T-helper 2 cell treated with Interferon-gamma antibody and Interleukin-4, amounts not matched to agents 5 μg/mL and 100 μg/mL, for 36 hours (primary cell): ENCODE measurements at regions not wholly inside any gene's neighbourhood (a gene's known extent, or its start where the extent isn't known, plus 50 kb on each side); places are given as distances from the start of the nearest gene placed in this dataset.

Experiments
- DNase-seq: peaks from one replicate; pipeline ENCODE4 v3.0.0; 2021; ENCODE audit warnings: low spot score
- H3K27ac Mint-ChIP-seq: one replicate; pipeline ENCODE4 v1.8.0; 2021; ENCODE audit warnings: mild to moderate bottlenecking, mixed read lengths
- H3K27me3 Mint-ChIP-seq: one replicate; pipeline ENCODE4 v1.8.0; 2021; ENCODE audit warnings: low read depth, mixed read lengths
- H3K36me3 Mint-ChIP-seq: one replicate; pipeline ENCODE4 v1.8.0; 2021; ENCODE audit warnings: low read depth, mixed read lengths
- H3K4me1 Mint-ChIP-seq: one replicate; pipeline ENCODE4 v1.8.0; 2021; ENCODE audit warnings: low read depth, mixed read lengths
- H3K4me3 Mint-ChIP-seq: one replicate; pipeline ENCODE4 v1.8.0; 2022; ENCODE audit warnings: mild to moderate bottlenecking, moderate library complexity, mixed read lengths
- H3K9me3 Mint-ChIP-seq: one replicate; pipeline ENCODE4 v1.8.0; 2021; ENCODE audit warnings: mixed read lengths

DNA sequence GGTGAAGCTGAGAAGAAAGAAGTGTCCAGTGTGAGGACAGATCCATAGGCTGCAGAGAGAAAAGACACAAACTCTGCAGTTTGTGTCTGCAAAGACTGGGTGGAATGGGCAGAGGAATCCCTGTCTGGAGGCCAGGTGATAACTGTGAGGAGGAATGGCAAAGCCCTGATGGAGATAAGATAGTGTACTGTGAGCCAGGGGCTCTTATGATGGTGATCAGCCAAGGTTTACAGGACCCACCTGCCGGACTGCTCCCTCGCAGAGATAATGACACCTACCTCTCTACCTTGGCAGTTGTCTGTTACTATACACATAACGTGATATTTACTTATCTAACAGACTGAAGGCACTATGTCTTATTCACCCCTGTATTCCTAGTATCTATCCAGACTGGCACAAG lies 92.6 kb upstream of the ASIC2 start:
- no peaks in the 10 kb centered on the region for H3K27me3 Mint-ChIP-seq
- DNase-seq: no peak
- no peaks in the 10 kb centered on the region for H3K36me3 Mint-ChIP-seq
- H3K4me1 Mint-ChIP-seq: no peaks in the 10 kb centered on the region
- H3K9me3 Mint-ChIP-seq: no peaks in the 10 kb centered on the region
- no peak overlapping the region for H3K27ac Mint-ChIP-seq
- no peak overlapping the region for H3K4me3 Mint-ChIP-seq

DNA sequence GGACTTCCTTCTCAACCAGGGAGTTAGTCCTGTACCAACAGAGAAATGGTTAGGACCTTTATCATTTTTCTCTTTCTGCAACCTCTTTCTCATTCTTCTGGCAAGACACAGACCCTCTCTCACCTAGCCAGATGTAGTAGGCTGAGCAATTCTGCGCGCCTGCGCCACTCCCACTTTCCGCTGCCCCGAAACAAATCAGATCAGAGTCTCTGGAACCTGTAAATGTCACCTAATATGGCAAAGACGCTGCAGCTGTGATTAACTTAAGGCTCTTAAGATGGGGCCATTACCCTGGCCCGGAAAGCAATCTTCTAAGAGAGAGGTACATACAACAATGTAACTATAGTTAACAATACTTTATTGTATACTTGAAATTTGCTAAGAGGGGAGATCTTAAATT lies 94.3 kb upstream of the ASIC2 start:
- Mint-ChIP-seq H3K36me3 (no peaks in the 10 kb centered on the region), H3K4me3 (no peak overlapping the region)

DNA sequence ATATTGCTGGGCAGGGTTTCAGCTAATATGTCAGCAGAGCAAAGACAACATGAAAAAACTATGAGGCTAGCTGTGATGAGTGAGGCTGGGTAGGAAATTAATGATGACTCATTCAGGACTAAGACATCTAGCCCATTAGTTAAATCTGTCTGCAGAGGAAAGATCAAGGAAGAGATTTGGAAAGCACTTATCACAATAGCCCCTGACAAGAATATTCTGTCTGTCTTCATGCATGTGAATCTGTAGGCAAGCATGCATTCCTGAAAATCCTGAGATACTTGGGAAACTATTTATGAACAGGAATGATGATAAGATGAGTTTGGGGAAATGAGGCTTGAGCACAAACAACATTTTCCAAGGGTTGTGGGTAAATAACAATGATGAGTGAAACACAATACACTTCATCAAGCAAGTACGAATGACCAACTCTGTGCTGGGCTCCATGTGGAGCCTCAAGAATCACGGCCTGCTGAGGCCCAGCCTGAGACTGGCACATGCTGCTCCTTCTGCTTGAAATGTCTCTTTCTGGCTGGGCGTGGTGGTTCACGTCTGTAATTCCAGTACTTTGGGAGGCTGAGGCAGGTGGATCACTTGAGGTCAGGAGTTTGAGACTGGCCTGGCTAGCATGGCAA lies 96.5 kb upstream of the ASIC2 start:
- H3K9me3 Mint-ChIP-seq: no peaks in the 10 kb centered on the region
- no peak overlapping the region for H3K4me3 Mint-ChIP-seq
- no peaks in the 10 kb centered on the region for H3K4me1 Mint-ChIP-seq
- H3K36me3 Mint-ChIP-seq: no peaks in the 10 kb centered on the region
- H3K27ac Mint-ChIP-seq: no peak overlapping the region
- DNase-seq: no peak
- H3K27me3 Mint-ChIP-seq: no peaks in the 10 kb centered on the region

More for the DNA sequence above, 94.3 kb upstream of the ASIC2 start:
- no peak overlapping the region for H3K27ac Mint-ChIP-seq
- no peaks in the 10 kb centered on the region for H3K9me3 Mint-ChIP-seq
- no peaks in the 10 kb centered on the region for H3K27me3 Mint-ChIP-seq
- no peak for DNase-seq
- no peaks in the 10 kb centered on the region for H3K4me1 Mint-ChIP-seq

GRCh38 chr17:33390479-33391176 lies 97.5 kb upstream of the ASIC2 start:
- no peak for DNase-seq
- Mint-ChIP-seq H3K4me3 (no peak overlapping the region), H3K27me3 (no peaks in the 10 kb centered on the region), H3K27ac (no peak overlapping the region), H3K9me3 (no peaks in the 10 kb centered on the region), H3K36me3 (no peaks in the 10 kb centered on the region), H3K4me1 (no peaks in the 10 kb centered on the region)

- Mint-ChIP-seq H3K36me3 (no peaks in the 10 kb centered on the region), H3K9me3 (no peaks in the 10 kb centered on the region), H3K27me3 (no peaks in the 10 kb centered on the region), H3K4me1 (no peaks in the 10 kb centered on the region), H3K27ac (no peak overlapping the region), H3K4me3 (no peak overlapping the region)
- no peak for DNase-seq
These were observed 103.7 kb upstream of the ASIC2 start for GRCh38 chr17:33396818-33397217.

DNA sequence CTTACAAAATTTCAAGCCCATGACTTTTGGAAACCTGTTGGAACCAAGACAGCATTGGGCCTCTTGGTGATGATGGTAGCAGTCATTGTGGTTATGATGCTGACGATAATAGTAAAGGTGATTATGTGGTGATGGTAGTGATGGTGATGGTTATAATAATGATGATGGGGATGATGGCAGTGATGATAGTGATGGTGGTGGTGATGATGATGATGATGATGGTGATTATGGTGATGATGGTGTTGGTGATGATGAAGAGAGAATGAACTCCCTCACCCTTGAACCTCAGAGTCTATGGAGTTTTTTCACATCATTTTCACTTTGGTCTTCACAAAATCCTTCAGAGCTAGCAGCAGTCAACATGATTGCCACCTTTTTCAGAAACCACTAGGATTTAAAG lies 105.3 kb upstream of the ASIC2 start:
- Mint-ChIP-seq H3K27me3 (no peaks in the 10 kb centered on the region), H3K36me3 (no peaks in the 10 kb centered on the region), H3K4me1 (no peaks in the 10 kb centered on the region), H3K9me3 (no peaks in the 10 kb centered on the region), H3K27ac (no peak overlapping the region), H3K4me3 (no peak overlapping the region)
- no peak for DNase-seq

DNA sequence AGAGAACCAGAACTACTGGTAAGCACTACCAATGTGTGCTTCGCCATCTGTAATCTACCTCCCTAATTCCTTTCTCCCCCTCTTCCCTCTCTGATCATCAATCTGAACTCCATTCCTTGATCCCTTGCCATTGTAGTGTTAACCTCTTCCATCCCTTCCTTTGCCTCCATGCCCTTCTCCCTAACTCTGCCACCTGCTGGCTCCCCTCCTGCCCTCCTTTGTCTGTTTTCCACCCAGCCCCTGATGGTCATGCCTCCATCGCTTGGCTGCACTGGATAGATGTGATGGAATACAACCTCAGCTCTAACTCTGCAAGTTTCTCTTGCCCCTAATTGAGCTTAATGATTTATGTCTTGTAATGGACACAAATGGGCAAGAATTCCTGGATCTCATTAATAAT lies 108.2 kb upstream of the ASIC2 start:
- no peaks in the 10 kb centered on the region for H3K4me1 Mint-ChIP-seq
- no peaks in the 10 kb centered on the region for H3K27me3 Mint-ChIP-seq
- H3K36me3 Mint-ChIP-seq: no peaks in the 10 kb centered on the region
- no peak for DNase-seq
- H3K27ac Mint-ChIP-seq: no peak overlapping the region
- no peak overlapping the region for H3K4me3 Mint-ChIP-seq
- no peaks in the 10 kb centered on the region for H3K9me3 Mint-ChIP-seq

GRCh38 chr17:33403194-33403593 lies 110.1 kb upstream of the ASIC2 start:
- Mint-ChIP-seq H3K9me3 (no peaks in the 10 kb centered on the region), H3K27me3 (no peaks in the 10 kb centered on the region), H3K4me3 (no peak overlapping the region), H3K4me1 (no peaks in the 10 kb centered on the region), H3K27ac (no peak overlapping the region), H3K36me3 (no peaks in the 10 kb centered on the region)
- DNase-seq: no peak

DNA sequence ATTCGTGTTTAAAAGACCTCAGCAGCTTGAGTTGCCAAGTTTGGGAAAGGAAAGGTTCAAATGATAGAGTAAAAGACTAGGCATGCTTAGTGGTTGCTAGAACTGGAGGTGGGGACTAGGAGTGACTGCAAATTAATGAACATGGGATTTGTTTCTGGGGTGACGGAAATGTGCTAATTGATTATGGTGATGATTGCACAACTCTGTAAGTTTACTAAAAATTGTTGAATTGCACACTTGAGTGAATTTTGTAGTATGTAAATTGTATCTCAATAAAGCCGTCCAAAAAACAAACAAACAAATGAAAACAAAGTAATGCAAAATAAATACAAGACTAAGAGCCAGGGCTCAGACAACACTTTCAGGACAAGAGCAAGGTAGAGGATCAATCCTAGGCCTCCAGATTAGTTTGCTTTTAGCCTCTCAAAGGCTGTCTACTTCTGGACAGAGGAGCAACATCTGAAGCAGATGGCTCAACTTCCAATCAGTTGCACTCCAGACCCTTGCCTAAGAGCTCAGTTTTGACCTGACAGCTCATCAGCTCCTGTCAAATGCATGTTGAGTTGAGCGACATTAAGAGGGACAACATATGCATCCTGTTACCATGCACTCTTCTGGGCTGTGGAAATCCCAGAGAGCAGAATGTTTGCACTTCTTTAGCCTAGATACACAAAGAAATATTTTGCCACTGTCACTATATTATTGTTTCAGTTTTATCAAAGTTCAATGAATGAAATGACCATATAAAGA lies 111.2 kb upstream of the ASIC2 start:
- Mint-ChIP-seq H3K27me3 (no peaks in the 10 kb centered on the region), H3K36me3 (no peaks in the 10 kb centered on the region), H3K9me3 (no peaks in the 10 kb centered on the region), H3K4me3 (no peak overlapping the region), H3K27ac (no peak overlapping the region), H3K4me1 (no peaks in the 10 kb centered on the region)
- no peak for DNase-seq

DNA sequence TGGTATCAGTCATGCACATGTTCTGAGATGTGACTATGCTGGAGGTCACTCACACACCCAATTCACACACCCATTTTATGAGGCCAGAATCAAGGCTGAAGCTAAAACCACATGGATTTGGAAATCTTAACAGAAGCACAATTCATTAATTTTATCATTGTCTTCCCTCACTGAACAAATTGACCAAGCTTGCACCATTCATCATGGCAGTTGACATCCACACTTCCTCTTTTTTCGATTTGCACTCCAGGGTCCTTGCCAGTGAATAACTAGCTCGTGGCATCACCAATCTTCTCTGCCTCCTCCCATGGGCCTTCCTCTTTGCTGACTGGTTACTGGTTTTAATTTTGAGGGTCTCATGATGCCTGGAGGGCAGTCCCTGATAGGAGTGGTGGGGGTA lies 123.0 kb upstream of the ASIC2 start:
- Mint-ChIP-seq H3K36me3 (no peaks in the 10 kb centered on the region), H3K4me3 (no peak overlapping the region), H3K27me3 (no peaks in the 10 kb centered on the region), H3K4me1 (no peaks in the 10 kb centered on the region), H3K9me3 (no peaks in the 10 kb centered on the region), H3K27ac (no peak overlapping the region)
- no peak for DNase-seq

- Mint-ChIP-seq H3K27me3 (no peaks in the 10 kb centered on the region), H3K36me3 (no peaks in the 10 kb centered on the region), H3K9me3 (peaks cover 3% of the 10 kb centered on the region), H3K4me3 (no peak overlapping the region), H3K4me1 (no peaks in the 10 kb centered on the region), H3K27ac (no peak overlapping the region)
- no peak for DNase-seq
These were observed 128.8 kb upstream of the ASIC2 start for GRCh38 chr17:33421933-33422332.

DNA sequence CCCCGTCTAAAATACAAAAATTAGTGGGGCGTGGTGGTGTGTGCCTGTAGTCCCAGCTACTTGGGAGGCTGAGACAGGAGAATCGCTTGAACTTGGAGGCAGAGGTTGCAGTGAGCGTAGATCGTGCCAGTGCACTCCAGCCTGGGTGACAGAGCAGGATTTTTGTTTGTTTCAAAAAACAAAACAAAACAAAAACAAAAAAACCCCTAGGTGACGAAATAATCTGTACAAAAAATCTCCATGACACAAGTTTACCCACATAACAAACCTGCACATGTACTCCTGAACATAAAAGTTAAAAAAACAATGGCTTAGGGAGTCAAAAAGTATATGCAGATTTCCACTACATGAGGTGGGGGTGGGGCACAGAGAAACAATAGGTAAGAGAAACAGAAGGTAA lies 140.5 kb upstream of the ASIC2 start:
- H3K9me3 Mint-ChIP-seq: no peaks in the 10 kb centered on the region
- no peak for DNase-seq
- H3K27me3 Mint-ChIP-seq: no peaks in the 10 kb centered on the region
- no peak overlapping the region for H3K27ac Mint-ChIP-seq
- H3K4me3 Mint-ChIP-seq: no peak overlapping the region
- H3K4me1 Mint-ChIP-seq: no peaks in the 10 kb centered on the region
- H3K36me3 Mint-ChIP-seq: no peaks in the 10 kb centered on the region

- Mint-ChIP-seq H3K36me3 (no peaks in the 10 kb centered on the region), H3K9me3 (no peaks in the 10 kb centered on the region), H3K4me3 (no peak overlapping the region), H3K27me3 (no peaks in the 10 kb centered on the region), H3K4me1 (no peaks in the 10 kb centered on the region), H3K27ac (no peak overlapping the region)
- DNase-seq: no peak
These were observed 141.7 kb upstream of the ASIC2 start for GRCh38 chr17:33434841-33435240.

GRCh38 chr17:33435721-33436301 lies 142.7 kb upstream of the ASIC2 start:
- DNase-seq: no peak
- no peak overlapping the region for H3K4me3 Mint-ChIP-seq
- H3K36me3 Mint-ChIP-seq: no peaks in the 10 kb centered on the region
- H3K27me3 Mint-ChIP-seq: no peaks in the 10 kb centered on the region
- H3K9me3 Mint-ChIP-seq: no peaks in the 10 kb centered on the region
- H3K27ac Mint-ChIP-seq: no peak overlapping the region
- H3K4me1 Mint-ChIP-seq: no peaks in the 10 kb centered on the region
